CD4-positive, alpha-beta T cell treated with Interleukin-15 for 4 hours (primary cell): ENCODE measurements at regions not wholly inside any gene's neighbourhood (a gene's known extent, or its start where the extent isn't known, plus 50 kb on each side); places are given as distances from the start of the nearest gene placed in this dataset.
"Not testable (repeated sequence)": the region's sequence is repeated elsewhere in the genome, so short reads cannot be mapped to it uniquely, and the experiment has no call there.

Experiments used
- DNase-seq: peaks from one replicate; pipeline ENCODE4 v3.0.0-alpha.2; 2020; ENCODE audit warnings: low spot score

- DNase-seq, result no peak
Observed at GRCh38 chr6:9699888-9700287, 715.0 kb downstream of the TFAP2A start.

- no peak for DNase-seq
Observed at GRCh38 chr6:9697263-9697931, 717.5 kb downstream of the TFAP2A start.

- no peak for DNase-seq
Observed at GRCh38 chr6:9690388-9690787, 724.5 kb downstream of the TFAP2A start.

GRCh38 chr6:9680727-9681126, 734.1 kb downstream of the TFAP2A start:
- not testable (repeated sequence) for DNase-seq

- DNase-seq, result no peak
Observed at GRCh38 chr6:9675122-9675521, 739.8 kb downstream of the TFAP2A start.

- no peak for DNase-seq
Observed at GRCh38 chr6:9659848-9660247, 755.0 kb downstream of the TFAP2A start.

- DNase-seq, result no peak
Observed at GRCh38 chr6:9657994-9658393, 756.9 kb downstream of the TFAP2A start.

- DNase-seq, result no peak
Observed at GRCh38 chr6:9647599-9647998, 767.3 kb downstream of the TFAP2A start.

GRCh38 chr6:9647071-9647445, 767.8 kb downstream of the TFAP2A start:
- DNase-seq, result no peak

- no peak for DNase-seq
Observed at GRCh38 chr6:9646342-9647070, 768.4 kb downstream of the TFAP2A start.

- DNase-seq, result no peak
Observed at GRCh38 chr6:9638861-9639260, 776.0 kb downstream of the TFAP2A start.

- DNase-seq, result no peak
Observed at GRCh38 chr6:9634776-9635175, 780.1 kb downstream of the TFAP2A start.

GRCh38 chr6:9632026-9632425, 782.8 kb downstream of the TFAP2A start:
- DNase-seq, result no peak

GRCh38 chr6:9628819-9629218, 786.1 kb downstream of the TFAP2A start:
- no peak for DNase-seq

- DNase-seq, result no peak
Observed at GRCh38 chr6:9627916-9628315, 787.0 kb downstream of the TFAP2A start.

GRCh38 chr6:9623985-9624384, 790.9 kb downstream of the TFAP2A start:
- no peak for DNase-seq

GRCh38 chr6:9623228-9623832, 791.5 kb downstream of the TFAP2A start:
- DNase-seq, result no peak

GRCh38 chr6:9621276-9621675, 793.6 kb downstream of the TFAP2A start:
- DNase-seq, result no peak

GRCh38 chr6:9620687-9621086, 794.2 kb downstream of the TFAP2A start:
- DNase-seq, result no peak

GRCh38 chr6:9620263-9620662, 794.6 kb downstream of the TFAP2A start:
- DNase-seq, result no peak

GRCh38 chr6:9614778-9615177, 800.1 kb downstream of the TFAP2A start:
- DNase-seq, result no peak

GRCh38 chr6:9612489-9612888, 802.4 kb downstream of the TFAP2A start:
- no peak for DNase-seq

GRCh38 chr6:9610620-9611415, 804.1 kb downstream of the TFAP2A start:
- no peak for DNase-seq
